MCF 10A (cell line): ENCODE measurements at regions not wholly inside any gene's neighbourhood (a gene's known extent, or its start where the extent isn't known, plus 50 kb on each side); places are given as distances from the start of the nearest gene placed in this dataset.
"Not testable (repeated sequence)": the region's sequence is repeated elsewhere in the genome, so short reads cannot be mapped to it uniquely, and the experiment has no call there.

ENCODE experiments used
- BruUV-seq: library from RNA; stranded (reverse); fragments of 400-500 nt; replicated peaks from 2 replicates; lab custom pipeline; 2021; lab: Mats Ljungman, UMichigan
- CTCF ChIA-PET: fragments of 300-600 bp; sonication (Branson Sonifier 250); formaldehyde crosslinking; extraction: SDS; loops from one replicate; lab custom pipeline; 2021; ENCODE audit warnings: antibody characterized with exemption, inconsistent platforms; lab: Yijun Ruan, JAX
- POLR2A ChIA-PET: fragments of 300-600, 350-650 bp; sonication (Branson Sonifier 250); formaldehyde crosslinking; extraction: SDS; loops from one replicate; lab custom pipeline; 2020; ENCODE audit warnings: antibody characterized with exemption, inconsistent platforms; lab: Yijun Ruan, JAX
- DNase-seq: peaks from one replicate; pipeline ENCODE4 v3.0.0-alpha.2; 2018; ENCODE audit not compliant: unreplicated experiment
- H3K27ac Mint-ChIP-seq: one replicate; pipeline ENCODE4 v1.8.0; 2022; ENCODE audit warnings: mild to moderate bottlenecking, low read depth, mixed read lengths; ENCODE audit not compliant: unreplicated experiment
- H3K27me3 Mint-ChIP-seq: one replicate; pipeline ENCODE4 v1.8.0; 2022; ENCODE audit warnings: mixed read lengths; ENCODE audit not compliant: insufficient read depth, unreplicated experiment
- H3K36me3 Mint-ChIP-seq: one replicate; pipeline ENCODE4 v1.8.0; 2022; ENCODE audit warnings: mild to moderate bottlenecking, moderate library complexity, mixed read lengths; ENCODE audit not compliant: insufficient read depth, unreplicated experiment
- H3K4me1 Mint-ChIP-seq: one replicate; pipeline ENCODE4 v1.8.0; 2022; ENCODE audit warnings: mixed read lengths; ENCODE audit not compliant: insufficient read depth, unreplicated experiment
- H3K4me3 Mint-ChIP-seq: one replicate; pipeline ENCODE4 v1.8.0; 2022; ENCODE audit warnings: mild to moderate bottlenecking, moderate library complexity, mixed read lengths; ENCODE audit not compliant: unreplicated experiment
- H3K9me3 Mint-ChIP-seq: one replicate; pipeline ENCODE4 v1.8.0; 2022; ENCODE audit warnings: mixed read lengths; ENCODE audit not compliant: unreplicated experiment
- intact Hi-C: fragments of 100-400 bp; cut with micrococcal nuclease; formaldehyde crosslinking; loops from 2 replicates; pipeline ENCODE4 v1.14.1; 2022
- TF ChIP-seq, protein P1 (sequence below): fragments of 200-600 bp; IDR thresholded peaks from one replicate; pipeline ENCODE4 v1.8.0; 2022; ENCODE audit warnings: antibody characterized with exemption, mild to moderate bottlenecking; ENCODE audit not compliant: unreplicated experiment

- POLR2A ChIA-PET, H3K9me3 Mint-ChIP-seq, H3K27ac Mint-ChIP-seq, H3K27me3 Mint-ChIP-seq, DNase-seq, H3K4me3 Mint-ChIP-seq, H3K4me1 Mint-ChIP-seq, H3K36me3 Mint-ChIP-seq, BruUV-seq, intact Hi-C loops: not testable (repeated sequence)
- CTCF ChIA-PET: interaction anchor here (1.2 kb wide), 1 partner anchor 8 kb away, joined by 3 read pairs; no protein-coding TSS in a partner anchor
Observed at GRCh38 chr17:26936645-26937044, 357.3 kb upstream of the WSB1 start.

DNA sequence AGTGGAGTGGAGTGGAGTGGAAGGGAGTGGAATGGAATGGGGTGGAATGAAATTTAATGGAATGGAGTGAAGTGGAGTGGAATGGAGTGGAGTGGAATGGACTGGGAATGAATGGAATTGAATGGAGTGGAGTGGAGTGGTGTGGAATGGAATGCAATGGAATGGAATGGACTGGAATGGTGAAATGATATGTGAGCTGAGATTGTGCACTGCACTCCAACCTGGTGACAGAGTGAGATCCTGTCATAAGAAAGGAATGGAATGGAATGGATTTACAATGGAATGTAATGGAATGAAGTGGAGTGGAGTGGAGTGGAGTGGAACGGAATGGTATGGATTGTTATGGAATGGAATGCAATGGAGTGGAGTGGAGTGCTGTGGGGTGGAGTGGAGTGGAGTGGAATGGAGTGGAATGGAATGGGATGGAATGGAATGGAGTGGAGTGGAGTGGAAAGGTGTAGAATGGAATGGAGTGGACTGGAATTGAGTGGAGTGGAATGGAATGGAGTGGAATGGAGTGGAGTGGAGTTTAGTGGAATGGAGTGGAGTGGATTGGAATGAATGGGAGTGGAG, 356.1 kb upstream of the WSB1 start:
- POLR2A ChIA-PET, intact Hi-C loops, H3K4me3 Mint-ChIP-seq, CTCF ChIA-PET, DNase-seq, H3K27me3 Mint-ChIP-seq, H3K9me3 Mint-ChIP-seq, H3K36me3 Mint-ChIP-seq, H3K27ac Mint-ChIP-seq, BruUV-seq, H3K4me1 Mint-ChIP-seq: not testable (repeated sequence)

- CTCF ChIA-PET, BruUV-seq, intact Hi-C loops, H3K9me3 Mint-ChIP-seq, H3K27me3 Mint-ChIP-seq, DNase-seq, POLR2A ChIA-PET, H3K27ac Mint-ChIP-seq, H3K4me1 Mint-ChIP-seq, H3K4me3 Mint-ChIP-seq, H3K36me3 Mint-ChIP-seq: not testable (repeated sequence)
Observed at GRCh38 chr17:26939755-26940154, 354.2 kb upstream of the WSB1 start.

GRCh38 chr17:26940587-26940986, 353.3 kb upstream of the WSB1 start:
- H3K4me1 Mint-ChIP-seq, CTCF ChIA-PET, H3K36me3 Mint-ChIP-seq, POLR2A ChIA-PET, DNase-seq, H3K4me3 Mint-ChIP-seq, intact Hi-C loops, H3K27ac Mint-ChIP-seq, H3K9me3 Mint-ChIP-seq, BruUV-seq, H3K27me3 Mint-ChIP-seq: not testable (repeated sequence)

- intact Hi-C loops: no loop called here
- TF ChIP-seq, protein P1, sequence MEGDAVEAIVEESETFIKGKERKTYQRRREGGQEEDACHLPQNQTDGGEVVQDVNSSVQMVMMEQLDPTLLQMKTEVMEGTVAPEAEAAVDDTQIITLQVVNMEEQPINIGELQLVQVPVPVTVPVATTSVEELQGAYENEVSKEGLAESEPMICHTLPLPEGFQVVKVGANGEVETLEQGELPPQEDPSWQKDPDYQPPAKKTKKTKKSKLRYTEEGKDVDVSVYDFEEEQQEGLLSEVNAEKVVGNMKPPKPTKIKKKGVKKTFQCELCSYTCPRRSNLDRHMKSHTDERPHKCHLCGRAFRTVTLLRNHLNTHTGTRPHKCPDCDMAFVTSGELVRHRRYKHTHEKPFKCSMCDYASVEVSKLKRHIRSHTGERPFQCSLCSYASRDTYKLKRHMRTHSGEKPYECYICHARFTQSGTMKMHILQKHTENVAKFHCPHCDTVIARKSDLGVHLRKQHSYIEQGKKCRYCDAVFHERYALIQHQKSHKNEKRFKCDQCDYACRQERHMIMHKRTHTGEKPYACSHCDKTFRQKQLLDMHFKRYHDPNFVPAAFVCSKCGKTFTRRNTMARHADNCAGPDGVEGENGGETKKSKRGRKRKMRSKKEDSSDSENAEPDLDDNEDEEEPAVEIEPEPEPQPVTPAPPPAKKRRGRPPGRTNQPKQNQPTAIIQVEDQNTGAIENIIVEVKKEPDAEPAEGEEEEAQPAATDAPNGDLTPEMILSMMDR: no peak
- H3K27me3 Mint-ChIP-seq: no peaks in the 10 kb centered on the region
- no peak overlapping the region for H3K4me3 Mint-ChIP-seq
- POLR2A ChIA-PET: no interaction called here
- DNase-seq: no peak
- CTCF ChIA-PET: interaction anchor here (0.7 kb wide), 1 partner anchor 260 kb away, joined by 3 read pairs; no protein-coding TSS in a partner anchor
- H3K4me1 Mint-ChIP-seq: no peaks in the 10 kb centered on the region
- H3K9me3 Mint-ChIP-seq: peaks cover 5% of the 10 kb centered on the region
- no peaks in the 10 kb centered on the region for H3K36me3 Mint-ChIP-seq
- no TSS peak for BruUV-seq
- H3K27ac Mint-ChIP-seq: no peak overlapping the region
Observed at GRCh38 chr17:26962255-26963162, 331.4 kb upstream of the WSB1 start.

DNA sequence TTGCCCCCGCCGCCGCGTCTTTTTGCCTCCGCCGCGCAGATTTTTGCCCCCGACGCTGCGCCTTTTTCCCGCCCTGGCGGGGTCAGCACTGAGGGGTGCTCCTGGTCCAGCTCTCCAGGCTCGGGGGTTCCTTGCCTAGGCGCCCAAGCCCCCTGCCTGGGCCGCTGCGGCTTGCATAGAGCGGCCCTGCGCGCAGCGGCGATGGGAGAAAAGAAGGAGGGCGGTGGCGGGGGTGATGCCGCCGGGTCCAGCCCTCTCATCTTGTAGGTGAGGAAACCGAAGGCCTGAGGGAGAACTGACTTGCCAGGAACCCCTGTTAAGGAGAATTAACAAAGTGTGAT, 330.8 kb upstream of the WSB1 start:
- Mint-ChIP-seq H3K9me3 (peaks cover 5% of the 10 kb centered on the region), H3K4me1 (no peaks in the 10 kb centered on the region), H3K27ac (no peak overlapping the region), H3K27me3 (no peaks in the 10 kb centered on the region), H3K36me3 (no peaks in the 10 kb centered on the region), H3K4me3 (no peak overlapping the region)
- ChIA-PET POLR2A (no interaction called here), CTCF (no interaction called here)
- BruUV-seq: no TSS peak
- DNase-seq: no peak
- TF ChIP-seq, protein P1: no peak
- intact Hi-C loops: no loop called here

GRCh38 chr17:26965898-26966624, 327.9 kb upstream of the WSB1 start:
- intact Hi-C loops, CTCF ChIA-PET, BruUV-seq, H3K27ac Mint-ChIP-seq, H3K27me3 Mint-ChIP-seq, H3K36me3 Mint-ChIP-seq, H3K4me1 Mint-ChIP-seq, H3K4me3 Mint-ChIP-seq, POLR2A ChIA-PET, H3K9me3 Mint-ChIP-seq, DNase-seq: not testable (repeated sequence)
